GM23338 (cell line): ENCODE measurements at regions not wholly inside any gene's neighbourhood (a gene's known extent, or its start where the extent isn't known, plus 50 kb on each side); places are given as distances from the start of the nearest gene placed in this dataset.

Experiments used
- ATAC-seq: fragments of 200-7000 bp; cut with Tn5 transposase; 3 replicates; pipeline ENCODE4 v1.9.1; 2020
- DNase-seq: peaks from one replicate; pipeline ENCODE4 v3.0.0-alpha.2; 2015; ENCODE audit warnings: low spot score
- H2AFZ ChIP-seq: fragments of 200-600 bp; sonication (generic); 2 replicates; pipeline ENCODE4 v1.8.0; 2016; ENCODE audit warnings: antibody characterized with exemption, mild to moderate bottlenecking, moderate library complexity
- H3F3A ChIP-seq: fragments of 200-600 bp; sonication (generic); replicated peaks from 2 replicates; pipeline ENCODE4 v1.8.0; 2017; ENCODE audit warnings: antibody characterized with exemption, mixed run types, low read depth
- H3K27ac ChIP-seq: fragments of 200-600 bp; sonication (generic); 2 replicates; pipeline ENCODE4 v1.6.1; 2016; ENCODE audit warnings: low read depth
- H3K27me3 ChIP-seq: fragments of 200-600 bp; sonication (generic); 2 replicates; pipeline ENCODE4 v1.8.0; 2016; ENCODE audit warnings: mild to moderate bottlenecking, mixed run types, moderate library complexity; ENCODE audit not compliant: insufficient read depth
- H3K36me3 ChIP-seq: fragments of 200-600 bp; sonication (generic); 2 replicates; pipeline ENCODE4 v1.8.0; 2016; ENCODE audit warnings: mild to moderate bottlenecking; ENCODE audit not compliant: insufficient read depth
- H3K4me1 ChIP-seq: fragments of 200-600 bp; sonication (generic); 2 replicates; pipeline ENCODE4 v1.8.0; 2016; ENCODE audit warnings: mild to moderate bottlenecking, moderate library complexity; ENCODE audit not compliant: insufficient read depth
- H3K4me2 ChIP-seq: fragments of 200-600 bp; sonication (generic); 2 replicates; pipeline ENCODE4 v1.7.1; 2017; ENCODE audit warnings: mixed run types
- H3K4me3 ChIP-seq: fragments of 200-600 bp; sonication (generic); 2 replicates; pipeline ENCODE4 v1.6.1; 2016; ENCODE audit warnings: mixed run types
- H3K79me2 ChIP-seq: fragments of 200-600 bp; sonication (generic); replicated peaks from 2 replicates; pipeline ENCODE4 v1.8.0; 2017; ENCODE audit warnings: mild to moderate bottlenecking; ENCODE audit not compliant: insufficient read depth
- H3K9me2 ChIP-seq: fragments of 200-600 bp; sonication (generic); 2 replicates; pipeline ENCODE4 v1.8.0; 2017; ENCODE audit not compliant: insufficient read depth
- H4K20me1 ChIP-seq: fragments of 200-600 bp; sonication (generic); replicated peaks from 2 replicates; pipeline ENCODE4 v1.8.0; 2017; ENCODE audit warnings: mild to moderate bottlenecking; ENCODE audit not compliant: insufficient read depth
- H3K27ac Mint-ChIP-seq: 2 replicates; pipeline ENCODE4 v1.8.0; 2020; ENCODE audit warnings: inconsistent platforms, mild to moderate bottlenecking, moderate library complexity, mixed read lengths
- H3K27me3 Mint-ChIP-seq: 3 replicates; pipeline ENCODE4 v1.8.0; 2022; ENCODE audit warnings: low read depth, mild to moderate bottlenecking, moderate library complexity, mixed read lengths, inconsistent platforms; ENCODE audit not compliant: insufficient read depth, poor library complexity
- H3K36me3 Mint-ChIP-seq: 3 replicates; pipeline ENCODE4 v1.8.0; 2021; ENCODE audit warnings: low read depth, mild to moderate bottlenecking, inconsistent platforms, moderate library complexity, mixed read lengths
- H3K4me1 Mint-ChIP-seq: 3 replicates; pipeline ENCODE4 v1.8.0; 2020; ENCODE audit warnings: mild to moderate bottlenecking, inconsistent platforms, mixed read lengths
- H3K4me3 Mint-ChIP-seq: 3 replicates; pipeline ENCODE4 v1.8.0; 2021; ENCODE audit warnings: moderate library complexity, mild to moderate bottlenecking, inconsistent platforms, mixed read lengths
- H3K9me3 Mint-ChIP-seq: 3 replicates; pipeline ENCODE4 v1.8.0; 2020; ENCODE audit warnings: moderate library complexity, mild to moderate bottlenecking, inconsistent platforms, mixed read lengths
- CREB1 ChIP-seq: fragments of 250-450 bp; sonication (Bioruptor Pico); IDR thresholded peaks from 2 replicates; pipeline ENCODE4 v1.5.0; 2020; ENCODE audit warnings: low read depth, mild to moderate bottlenecking, moderate library complexity
- EZH2 ChIP-seq: fragments of 200-600 bp; sonication (generic); IDR thresholded peaks from one replicate; pipeline ENCODE4 v1.8.0; 2017; ENCODE audit warnings: antibody characterized with exemption, mild to moderate bottlenecking, low read depth; ENCODE audit not compliant: unreplicated experiment
- EZH2phosphoT487 ChIP-seq: fragments of 200-600 bp; sonication (generic); IDR thresholded peaks from one replicate; pipeline ENCODE4 v1.8.1; 2018; ENCODE audit warnings: antibody characterized with exemption; ENCODE audit not compliant: unreplicated experiment
- JUNB ChIP-seq: IDR thresholded peaks from one replicate; pipeline ENCODE4 v1.6.1; 2016; ENCODE audit warnings: antibody characterized with exemption; ENCODE audit not compliant: unreplicated experiment
- POLR2AphosphoS5 ChIP-seq: IDR thresholded peaks from 2 replicates; pipeline ENCODE4 v1.6.1; 2016; ENCODE audit warnings: antibody characterized with exemption, low read depth
- ZNF114 ChIP-seq: fragments of 250-450 bp; sonication (Bioruptor Pico); IDR thresholded peaks from 2 replicates; pipeline ENCODE4 v1.5.0; 2020; ENCODE audit warnings: mild to moderate bottlenecking, moderate library complexity
- ZNF331 ChIP-seq: fragments of 250-450 bp; sonication (Bioruptor Pico); IDR thresholded peaks from 2 replicates; pipeline ENCODE4 v1.5.0; 2020; ENCODE audit warnings: low read depth, mild to moderate bottlenecking, moderate library complexity
- TF ChIP-seq, protein P1 (sequence below): IDR thresholded peaks from 2 replicates; pipeline ENCODE4 v1.6.1; 2016; ENCODE audit warnings: antibody characterized with exemption
- TF ChIP-seq, protein P2 (sequence below): IDR thresholded peaks from one replicate; pipeline ENCODE4 v1.6.1; 2018; ENCODE audit warnings: antibody characterized with exemption; ENCODE audit not compliant: unreplicated experiment
- TF ChIP-seq, protein P3 (sequence below), 2 experiments: fragments of 200-600 bp in 1 of 2; sonication (generic) in 1 of 2; conservative IDR thresholded peaks; 2 replicates each; pipeline versions ENCODE4 v1.5.1 to v1.6.1; 2016 to 2017; ENCODE audit warnings: antibody characterized with exemption in 2 of 2, low read depth in 2 of 2, mild to moderate bottlenecking in 2 of 2, moderate library complexity in 1 of 2
- TF ChIP-seq, protein P4 (sequence below): fragments of 250-450 bp; sonication (Bioruptor Pico); IDR thresholded peaks from 2 replicates; pipeline ENCODE4 v1.5.0; 2020; ENCODE audit warnings: mild to moderate bottlenecking, moderate library complexity

DNA sequence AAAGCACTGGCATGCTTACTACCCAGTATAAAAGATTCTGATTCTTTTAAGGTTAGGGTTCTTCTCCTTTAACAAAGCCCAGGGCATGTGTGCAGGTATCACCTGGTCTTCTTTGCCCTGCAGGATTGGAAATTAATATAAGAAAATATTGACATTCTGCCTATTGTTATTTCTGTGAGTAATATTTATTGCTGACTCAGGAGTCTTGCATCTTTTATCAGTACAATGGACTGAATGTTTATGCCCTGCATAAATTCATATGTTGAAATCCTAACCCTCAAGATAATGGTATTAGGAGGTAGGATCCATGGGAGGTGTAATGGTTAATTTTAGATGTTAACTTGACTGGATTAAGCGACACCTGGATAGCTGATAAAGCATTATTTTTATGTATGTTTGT is 189.0 kb downstream of the LRRC70 start:
- ATAC-seq (no peak), DNase-seq (no peak)
- no peaks in the 10 kb centered on the region for H3K36me3 ChIP-seq
- H3K79me2 ChIP-seq, result no peaks in the 10 kb centered on the region
- no peaks in the 10 kb centered on the region for H3F3A ChIP-seq
- no peak for TF ChIP-seq ZNF331
- TF ChIP-seq, protein P1, sequence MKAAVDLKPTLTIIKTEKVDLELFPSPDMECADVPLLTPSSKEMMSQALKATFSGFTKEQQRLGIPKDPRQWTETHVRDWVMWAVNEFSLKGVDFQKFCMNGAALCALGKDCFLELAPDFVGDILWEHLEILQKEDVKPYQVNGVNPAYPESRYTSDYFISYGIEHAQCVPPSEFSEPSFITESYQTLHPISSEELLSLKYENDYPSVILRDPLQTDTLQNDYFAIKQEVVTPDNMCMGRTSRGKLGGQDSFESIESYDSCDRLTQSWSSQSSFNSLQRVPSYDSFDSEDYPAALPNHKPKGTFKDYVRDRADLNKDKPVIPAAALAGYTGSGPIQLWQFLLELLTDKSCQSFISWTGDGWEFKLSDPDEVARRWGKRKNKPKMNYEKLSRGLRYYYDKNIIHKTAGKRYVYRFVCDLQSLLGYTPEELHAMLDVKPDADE, result no peak
- TF ChIP-seq, protein P2, sequence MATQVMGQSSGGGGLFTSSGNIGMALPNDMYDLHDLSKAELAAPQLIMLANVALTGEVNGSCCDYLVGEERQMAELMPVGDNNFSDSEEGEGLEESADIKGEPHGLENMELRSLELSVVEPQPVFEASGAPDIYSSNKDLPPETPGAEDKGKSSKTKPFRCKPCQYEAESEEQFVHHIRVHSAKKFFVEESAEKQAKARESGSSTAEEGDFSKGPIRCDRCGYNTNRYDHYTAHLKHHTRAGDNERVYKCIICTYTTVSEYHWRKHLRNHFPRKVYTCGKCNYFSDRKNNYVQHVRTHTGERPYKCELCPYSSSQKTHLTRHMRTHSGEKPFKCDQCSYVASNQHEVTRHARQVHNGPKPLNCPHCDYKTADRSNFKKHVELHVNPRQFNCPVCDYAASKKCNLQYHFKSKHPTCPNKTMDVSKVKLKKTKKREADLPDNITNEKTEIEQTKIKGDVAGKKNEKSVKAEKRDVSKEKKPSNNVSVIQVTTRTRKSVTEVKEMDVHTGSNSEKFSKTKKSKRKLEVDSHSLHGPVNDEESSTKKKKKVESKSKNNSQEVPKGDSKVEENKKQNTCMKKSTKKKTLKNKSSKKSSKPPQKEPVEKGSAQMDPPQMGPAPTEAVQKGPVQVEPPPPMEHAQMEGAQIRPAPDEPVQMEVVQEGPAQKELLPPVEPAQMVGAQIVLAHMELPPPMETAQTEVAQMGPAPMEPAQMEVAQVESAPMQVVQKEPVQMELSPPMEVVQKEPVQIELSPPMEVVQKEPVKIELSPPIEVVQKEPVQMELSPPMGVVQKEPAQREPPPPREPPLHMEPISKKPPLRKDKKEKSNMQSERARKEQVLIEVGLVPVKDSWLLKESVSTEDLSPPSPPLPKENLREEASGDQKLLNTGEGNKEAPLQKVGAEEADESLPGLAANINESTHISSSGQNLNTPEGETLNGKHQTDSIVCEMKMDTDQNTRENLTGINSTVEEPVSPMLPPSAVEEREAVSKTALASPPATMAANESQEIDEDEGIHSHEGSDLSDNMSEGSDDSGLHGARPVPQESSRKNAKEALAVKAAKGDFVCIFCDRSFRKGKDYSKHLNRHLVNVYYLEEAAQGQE, result no peak
- TF ChIP-seq JUNB, result no peak
- TF ChIP-seq, protein P3, sequence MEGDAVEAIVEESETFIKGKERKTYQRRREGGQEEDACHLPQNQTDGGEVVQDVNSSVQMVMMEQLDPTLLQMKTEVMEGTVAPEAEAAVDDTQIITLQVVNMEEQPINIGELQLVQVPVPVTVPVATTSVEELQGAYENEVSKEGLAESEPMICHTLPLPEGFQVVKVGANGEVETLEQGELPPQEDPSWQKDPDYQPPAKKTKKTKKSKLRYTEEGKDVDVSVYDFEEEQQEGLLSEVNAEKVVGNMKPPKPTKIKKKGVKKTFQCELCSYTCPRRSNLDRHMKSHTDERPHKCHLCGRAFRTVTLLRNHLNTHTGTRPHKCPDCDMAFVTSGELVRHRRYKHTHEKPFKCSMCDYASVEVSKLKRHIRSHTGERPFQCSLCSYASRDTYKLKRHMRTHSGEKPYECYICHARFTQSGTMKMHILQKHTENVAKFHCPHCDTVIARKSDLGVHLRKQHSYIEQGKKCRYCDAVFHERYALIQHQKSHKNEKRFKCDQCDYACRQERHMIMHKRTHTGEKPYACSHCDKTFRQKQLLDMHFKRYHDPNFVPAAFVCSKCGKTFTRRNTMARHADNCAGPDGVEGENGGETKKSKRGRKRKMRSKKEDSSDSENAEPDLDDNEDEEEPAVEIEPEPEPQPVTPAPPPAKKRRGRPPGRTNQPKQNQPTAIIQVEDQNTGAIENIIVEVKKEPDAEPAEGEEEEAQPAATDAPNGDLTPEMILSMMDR (conservative IDR thresholded peaks at IDR 0.05; ENCODE audit: low read depth in 2 of 2), result no peak
- TF ChIP-seq, protein P4, sequence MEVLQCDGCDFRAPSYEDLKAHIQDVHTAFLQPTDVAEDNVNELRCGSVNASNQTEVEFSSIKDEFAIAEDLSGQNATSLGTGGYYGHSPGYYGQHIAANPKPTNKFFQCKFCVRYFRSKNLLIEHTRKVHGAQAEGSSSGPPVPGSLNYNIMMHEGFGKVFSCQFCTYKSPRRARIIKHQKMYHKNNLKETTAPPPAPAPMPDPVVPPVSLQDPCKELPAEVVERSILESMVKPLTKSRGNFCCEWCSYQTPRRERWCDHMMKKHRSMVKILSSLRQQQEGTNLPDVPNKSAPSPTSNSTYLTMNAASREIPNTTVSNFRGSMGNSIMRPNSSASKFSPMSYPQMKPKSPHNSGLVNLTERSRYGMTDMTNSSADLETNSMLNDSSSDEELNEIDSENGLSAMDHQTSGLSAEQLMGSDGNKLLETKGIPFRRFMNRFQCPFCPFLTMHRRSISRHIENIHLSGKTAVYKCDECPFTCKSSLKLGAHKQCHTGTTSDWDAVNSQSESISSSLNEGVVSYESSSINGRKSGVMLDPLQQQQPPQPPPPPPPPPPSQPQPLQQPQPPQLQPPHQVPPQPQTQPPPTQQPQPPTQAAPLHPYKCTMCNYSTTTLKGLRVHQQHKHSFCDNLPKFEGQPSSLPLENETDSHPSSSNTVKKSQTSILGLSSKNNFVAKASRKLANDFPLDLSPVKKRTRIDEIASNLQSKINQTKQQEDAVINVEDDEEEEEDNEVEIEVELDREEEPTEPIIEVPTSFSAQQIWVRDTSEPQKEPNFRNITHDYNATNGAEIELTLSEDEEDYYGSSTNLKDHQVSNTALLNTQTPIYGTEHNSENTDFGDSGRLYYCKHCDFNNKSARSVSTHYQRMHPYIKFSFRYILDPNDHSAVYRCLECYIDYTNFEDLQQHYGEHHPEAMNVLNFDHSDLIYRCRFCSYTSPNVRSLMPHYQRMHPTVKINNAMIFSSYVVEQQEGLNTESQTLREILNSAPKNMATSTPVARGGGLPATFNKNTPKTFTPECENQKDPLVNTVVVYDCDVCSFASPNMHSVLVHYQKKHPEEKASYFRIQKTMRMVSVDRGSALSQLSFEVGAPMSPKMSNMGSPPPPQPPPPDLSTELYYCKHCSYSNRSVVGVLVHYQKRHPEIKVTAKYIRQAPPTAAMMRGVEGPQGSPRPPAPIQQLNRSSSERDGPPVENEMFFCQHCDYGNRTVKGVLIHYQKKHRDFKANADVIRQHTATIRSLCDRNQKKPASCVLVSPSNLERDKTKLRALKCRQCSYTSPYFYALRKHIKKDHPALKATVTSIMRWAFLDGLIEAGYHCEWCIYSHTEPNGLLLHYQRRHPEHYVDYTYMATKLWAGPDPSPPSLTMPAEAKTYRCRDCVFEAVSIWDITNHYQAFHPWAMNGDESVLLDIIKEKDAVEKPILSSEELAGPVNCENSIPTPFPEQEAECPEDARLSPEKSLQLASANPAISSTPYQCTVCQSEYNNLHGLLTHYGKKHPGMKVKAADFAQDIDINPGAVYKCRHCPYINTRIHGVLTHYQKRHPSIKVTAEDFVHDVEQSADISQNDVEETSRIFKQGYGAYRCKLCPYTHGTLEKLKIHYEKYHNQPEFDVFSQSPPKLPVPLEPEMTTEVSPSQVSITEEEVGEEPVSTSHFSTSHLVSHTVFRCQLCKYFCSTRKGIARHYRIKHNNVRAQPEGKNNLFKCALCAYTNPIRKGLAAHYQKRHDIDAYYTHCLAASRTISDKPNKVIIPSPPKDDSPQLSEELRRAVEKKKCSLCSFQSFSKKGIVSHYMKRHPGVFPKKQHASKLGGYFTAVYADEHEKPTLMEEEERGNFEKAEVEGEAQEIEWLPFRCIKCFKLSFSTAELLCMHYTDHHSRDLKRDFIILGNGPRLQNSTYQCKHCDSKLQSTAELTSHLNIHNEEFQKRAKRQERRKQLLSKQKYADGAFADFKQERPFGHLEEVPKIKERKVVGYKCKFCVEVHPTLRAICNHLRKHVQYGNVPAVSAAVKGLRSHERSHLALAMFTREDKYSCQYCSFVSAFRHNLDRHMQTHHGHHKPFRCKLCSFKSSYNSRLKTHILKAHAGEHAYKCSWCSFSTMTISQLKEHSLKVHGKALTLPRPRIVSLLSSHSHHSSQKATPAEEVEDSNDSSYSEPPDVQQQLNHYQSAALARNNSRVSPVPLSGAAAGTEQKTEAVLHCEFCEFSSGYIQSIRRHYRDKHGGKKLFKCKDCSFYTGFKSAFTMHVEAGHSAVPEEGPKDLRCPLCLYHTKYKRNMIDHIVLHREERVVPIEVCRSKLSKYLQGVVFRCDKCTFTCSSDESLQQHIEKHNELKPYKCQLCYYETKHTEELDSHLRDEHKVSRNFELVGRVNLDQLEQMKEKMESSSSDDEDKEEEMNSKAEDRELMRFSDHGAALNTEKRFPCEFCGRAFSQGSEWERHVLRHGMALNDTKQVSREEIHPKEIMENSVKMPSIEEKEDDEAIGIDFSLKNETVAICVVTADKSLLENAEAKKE (CRISPR knock-in tag), result no peak
- no peak for TF ChIP-seq ZNF114 (CRISPR knock-in tag)
- TF ChIP-seq EZH2, result no peak
- TF ChIP-seq POLR2AphosphoS5, result no peak
- no peak for TF ChIP-seq EZH2phosphoT487
- TF ChIP-seq CREB1, result no peak
- H3K4me3 ChIP-seq, result no peak overlapping the region
- H2AFZ ChIP-seq, result no peak overlapping the region
- Mint-ChIP-seq H3K9me3 (no peaks in the 10 kb centered on the region), H3K36me3 (no peaks in the 10 kb centered on the region), H3K27me3 (no peaks in the 10 kb centered on the region), H3K4me1 (no peaks in the 10 kb centered on the region), H3K4me3 (no peak overlapping the region), H3K27ac (no peak overlapping the region)
- no peak overlapping the region for H3K27ac ChIP-seq
- no peaks in the 10 kb centered on the region for H3K9me2 ChIP-seq
- no peak overlapping the region for H3K4me2 ChIP-seq
- no peaks in the 10 kb centered on the region for H3K4me1 ChIP-seq
- no peaks in the 10 kb centered on the region for H3K27me3 ChIP-seq
- H4K20me1 ChIP-seq, result no peaks in the 10 kb centered on the region
